T-cell (primary cell): ENCODE measurements at regions not wholly inside any gene's neighbourhood (a gene's known extent, or its start where the extent isn't known, plus 50 kb on each side); places are given as distances from the start of the nearest gene placed in this dataset.

ENCODE experiments used
- ATAC-seq, 4 experiments: fragments of 200-7000 bp in 3 of 4; fragments of 150-1000 bp in 1 of 4; cut with Tn5 transposase; replicated peaks in 1 of 4; 1 replicate in 3 of 4; 2 replicates in 1 of 4; pipeline ENCODE4 v1.10.0; 2021; ENCODE audit warnings: moderate library complexity in 3 of 4, mild to moderate bottlenecking in 2 of 4, moderate number of reproducible peaks in 1 of 4
- CTCF ChIA-PET, 2 donors: fragments of 300-600 bp; sonication (Branson Sonifier 250); formaldehyde crosslinking; loops; one replicate each; lab custom pipeline; 2022; ENCODE audit warnings: antibody characterized with exemption in 2 of 2; lab: Charles Lee
- POLR2A ChIA-PET, 2 donors: fragments of 300-600 bp; sonication (Branson Sonifier 250); formaldehyde crosslinking; loops; one replicate each; lab custom pipeline; 2022; ENCODE audit warnings: antibody characterized with exemption in 2 of 2; lab: Charles Lee
- DNase-seq, 35 experiments: peaks; one replicate each; pipeline versions ENCODE4 v3.0.0 to v3.0.0-alpha.2; 2013 to 2023
- H3K27ac ChIP-seq: one replicate; pipeline ENCODE4 v1.5.1; 2013; ENCODE audit warnings: low read length
- H3K27me3 ChIP-seq, 2 experiments: replicated peaks in 1 of 2; 1 replicate in 1 of 2; 2 replicates in 1 of 2; pipeline versions ENCODE4 v1.6.1 to v1.7.0; 2013; ENCODE audit warnings: low read length in 1 of 2, mixed read lengths in 1 of 2; ENCODE audit not compliant: control insufficient read depth in 2 of 2, insufficient read depth in 2 of 2; ENCODE audit errors: extremely low read depth in 1 of 2
- H3K36me3 ChIP-seq, 2 donors: 1 replicate in 1 of 2; 2 replicates in 1 of 2; pipeline versions ENCODE4 v1.6.1 to v1.7.0; 2013; ENCODE audit warnings: low read length in 1 of 2; ENCODE audit not compliant: control insufficient read depth in 2 of 2, insufficient read depth in 1 of 2; ENCODE audit errors: extremely low read depth in 1 of 2
- H3K4me1 ChIP-seq, 2 experiments: 1 replicate in 1 of 2; 2 replicates in 1 of 2; pipeline versions ENCODE4 v1.6.1 to v1.7.0; 2013; ENCODE audit warnings: low read length in 2 of 2, mixed read lengths in 1 of 2; ENCODE audit not compliant: insufficient read depth in 2 of 2, control insufficient read depth in 1 of 2; ENCODE audit errors: extremely low read depth in 1 of 2
- H3K4me3 ChIP-seq, 2 donors: 1 replicate in 1 of 2; 2 replicates in 1 of 2; pipeline versions ENCODE4 v1.5.1 to v1.7.0; 2013; ENCODE audit warnings: mild to moderate bottlenecking in 2 of 2, low read length in 1 of 2, moderate library complexity in 1 of 2; ENCODE audit not compliant: control insufficient read depth in 1 of 2; ENCODE audit errors: extremely low read depth in 1 of 2
- H3K9me3 ChIP-seq: 2 replicates; pipeline ENCODE4 v1.7.0; 2013
- H3K27ac Mint-ChIP-seq, 2 donors: one replicate each; pipeline ENCODE4 v1.8.0; 2020 to 2021; ENCODE audit warnings: mild to moderate bottlenecking in 2 of 2, mixed read lengths in 2 of 2
- H3K27me3 Mint-ChIP-seq, 2 donors: one replicate each; pipeline ENCODE4 v1.8.0; 2021 to 2022; ENCODE audit warnings: mixed read lengths in 2 of 2
- H3K36me3 Mint-ChIP-seq: one replicate; pipeline ENCODE4 v1.8.0; 2021; ENCODE audit warnings: mixed read lengths
- H3K4me1 Mint-ChIP-seq, 3 donors: one replicate each; pipeline ENCODE4 v1.8.0; 2020 to 2022; ENCODE audit warnings: mixed read lengths in 3 of 3, mild to moderate bottlenecking in 1 of 3
- H3K4me3 Mint-ChIP-seq, 3 donors: one replicate each; pipeline ENCODE4 v1.8.0; 2020 to 2022; ENCODE audit warnings: mild to moderate bottlenecking in 3 of 3, mixed read lengths in 3 of 3, moderate library complexity in 3 of 3
- H3K9me3 Mint-ChIP-seq, 3 donors: one replicate each; pipeline ENCODE4 v1.8.0; 2020 to 2022; ENCODE audit warnings: mixed read lengths in 3 of 3
- WGBS: methylation state at CpG from one replicate; pipeline ENCODE4 v1.1.5; 2013; ENCODE audit warnings: missing lambda C conversion rate; ENCODE audit not compliant: insufficient coverage; 5-methylcytosine and 5-hydroxymethylcytosine counted together

- POLR2A ChIA-PET: no interaction called here
- H3K27me3 Mint-ChIP-seq: peaks cover 20 to 39% of the 10 kb centered on the region in 2 donors
- Histone ChIP-seq H3K4me1 (no peaks in the 10 kb centered on the region), H3K4me3 (no peak overlapping the region), H3K9me3 (no peaks in the 10 kb centered on the region), H3K27me3 (peaks cover 0 to 3% of the 10 kb centered on the region in 2 experiments), H3K27ac (no peak overlapping the region), H3K36me3 (no peaks in the 10 kb centered on the region)
- H3K27ac Mint-ChIP-seq: no peak overlapping the region
- no peak overlapping the region for H3K4me3 Mint-ChIP-seq
- no peak for DNase-seq
- no peaks in the 10 kb centered on the region for H3K4me1 Mint-ChIP-seq
- CTCF ChIA-PET: interaction anchor here in 1 of 2 donors (0.5 kb wide), 1 partner anchor 1066 kb away, joined by 5 read pairs; no protein-coding TSS in a partner anchor
- H3K9me3 Mint-ChIP-seq: peaks cover 0 to 3% (median 0%) of the 10 kb centered on the region in 3 donors
- no peaks in the 10 kb centered on the region for H3K36me3 Mint-ChIP-seq
- WGBS: no CpG with 5 or more reads among the region's 1 CpG
- no peak for ATAC-seq
Measured at GRCh38 chr15:38202361-38202760, 50.3 kb upstream of the SPRED1 start.
